ENCODE measurements at regions not wholly inside any gene's neighbourhood (a gene's known extent, or its start where the extent isn't known, plus 50 kb on each side); places are given as distances from the start of the nearest gene placed in this dataset.
"Not testable (repeated sequence)": the region's sequence is repeated elsewhere in the genome, so short reads cannot be mapped to it uniquely, and the experiment has no call there.

DNA sequence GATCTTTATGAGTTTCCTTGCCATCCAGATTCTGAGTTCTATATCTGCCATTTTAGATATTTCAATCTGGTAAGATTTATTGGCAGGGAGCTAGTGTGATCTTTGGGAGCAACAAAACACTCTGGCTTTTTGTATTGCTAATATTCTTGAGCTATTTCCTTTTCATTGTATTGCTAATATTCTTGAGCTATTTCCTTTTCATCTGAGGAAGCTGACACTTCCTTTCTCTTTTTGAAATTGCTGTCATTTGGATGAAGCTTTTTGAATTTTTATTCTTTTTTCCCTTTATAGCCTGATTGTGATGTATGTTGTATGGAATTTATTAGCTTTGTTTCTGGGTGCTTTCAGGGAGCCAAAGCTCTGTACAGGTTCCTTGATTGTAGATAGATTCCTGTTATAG is 873.5 kb upstream of the ATXN8OS start:
- no peak for TF ChIP-seq ISL1 (CRISPR knock-in tag; IDR thresholded peaks at IDR 0.05)
- TF ChIP-seq, protein P1, sequence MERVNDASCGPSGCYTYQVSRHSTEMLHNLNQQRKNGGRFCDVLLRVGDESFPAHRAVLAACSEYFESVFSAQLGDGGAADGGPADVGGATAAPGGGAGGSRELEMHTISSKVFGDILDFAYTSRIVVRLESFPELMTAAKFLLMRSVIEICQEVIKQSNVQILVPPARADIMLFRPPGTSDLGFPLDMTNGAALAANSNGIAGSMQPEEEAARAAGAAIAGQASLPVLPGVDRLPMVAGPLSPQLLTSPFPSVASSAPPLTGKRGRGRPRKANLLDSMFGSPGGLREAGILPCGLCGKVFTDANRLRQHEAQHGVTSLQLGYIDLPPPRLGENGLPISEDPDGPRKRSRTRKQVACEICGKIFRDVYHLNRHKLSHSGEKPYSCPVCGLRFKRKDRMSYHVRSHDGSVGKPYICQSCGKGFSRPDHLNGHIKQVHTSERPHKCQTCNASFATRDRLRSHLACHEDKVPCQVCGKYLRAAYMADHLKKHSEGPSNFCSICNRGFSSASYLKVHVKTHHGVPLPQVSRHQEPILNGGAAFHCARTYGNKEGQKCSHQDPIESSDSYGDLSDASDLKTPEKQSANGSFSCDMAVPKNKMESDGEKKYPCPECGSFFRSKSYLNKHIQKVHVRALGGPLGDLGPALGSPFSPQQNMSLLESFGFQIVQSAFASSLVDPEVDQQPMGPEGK (CRISPR knock-in tag; IDR thresholded peaks at IDR 0.05; ENCODE audit: borderline replicate concordance), result no peak
- no peak for TF ChIP-seq ESRRG (CRISPR knock-in tag; IDR thresholded peaks at IDR 0.05)
- TF ChIP-seq, protein P2, sequence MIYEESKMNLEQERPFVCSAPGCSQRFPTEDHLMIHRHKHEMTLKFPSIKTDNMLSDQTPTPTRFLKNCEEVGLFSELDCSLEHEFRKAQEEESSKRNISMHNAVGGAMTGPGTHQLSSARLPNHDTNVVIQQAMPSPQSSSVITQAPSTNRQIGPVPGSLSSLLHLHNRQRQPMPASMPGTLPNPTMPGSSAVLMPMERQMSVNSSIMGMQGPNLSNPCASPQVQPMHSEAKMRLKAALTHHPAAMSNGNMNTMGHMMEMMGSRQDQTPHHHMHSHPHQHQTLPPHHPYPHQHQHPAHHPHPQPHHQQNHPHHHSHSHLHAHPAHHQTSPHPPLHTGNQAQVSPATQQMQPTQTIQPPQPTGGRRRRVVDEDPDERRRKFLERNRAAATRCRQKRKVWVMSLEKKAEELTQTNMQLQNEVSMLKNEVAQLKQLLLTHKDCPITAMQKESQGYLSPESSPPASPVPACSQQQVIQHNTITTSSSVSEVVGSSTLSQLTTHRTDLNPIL (CRISPR knock-in tag; IDR thresholded peaks at IDR 0.05; ENCODE audit: low read depth), result no peak
- TF ChIP-seq, protein P3, sequence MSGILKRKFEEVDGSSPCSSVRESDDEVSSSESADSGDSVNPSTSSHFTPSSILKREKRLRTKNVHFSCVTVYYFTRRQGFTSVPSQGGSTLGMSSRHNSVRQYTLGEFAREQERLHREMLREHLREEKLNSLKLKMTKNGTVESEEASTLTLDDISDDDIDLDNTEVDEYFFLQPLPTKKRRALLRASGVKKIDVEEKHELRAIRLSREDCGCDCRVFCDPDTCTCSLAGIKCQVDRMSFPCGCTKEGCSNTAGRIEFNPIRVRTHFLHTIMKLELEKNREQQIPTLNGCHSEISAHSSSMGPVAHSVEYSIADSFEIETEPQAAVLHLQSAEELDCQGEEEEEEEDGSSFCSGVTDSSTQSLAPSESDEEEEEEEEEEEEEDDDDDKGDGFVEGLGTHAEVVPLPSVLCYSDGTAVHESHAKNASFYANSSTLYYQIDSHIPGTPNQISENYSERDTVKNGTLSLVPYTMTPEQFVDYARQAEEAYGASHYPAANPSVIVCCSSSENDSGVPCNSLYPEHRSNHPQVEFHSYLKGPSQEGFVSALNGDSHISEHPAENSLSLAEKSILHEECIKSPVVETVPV (CRISPR knock-in tag; IDR thresholded peaks at IDR 0.05), result no peak
- no peak for TF ChIP-seq OSR1 (CRISPR knock-in tag; IDR thresholded peaks at IDR 0.05)
- TF ChIP-seq ZNF565 (CRISPR knock-in tag; conservative IDR thresholded peaks at IDR 0.05; ENCODE audit: low read depth), result no peak
- no peak for TF ChIP-seq TOX (CRISPR knock-in tag; IDR thresholded peaks at IDR 0.05; ENCODE audit: borderline replicate concordance)
- no peak for ATAC-seq

DNA sequence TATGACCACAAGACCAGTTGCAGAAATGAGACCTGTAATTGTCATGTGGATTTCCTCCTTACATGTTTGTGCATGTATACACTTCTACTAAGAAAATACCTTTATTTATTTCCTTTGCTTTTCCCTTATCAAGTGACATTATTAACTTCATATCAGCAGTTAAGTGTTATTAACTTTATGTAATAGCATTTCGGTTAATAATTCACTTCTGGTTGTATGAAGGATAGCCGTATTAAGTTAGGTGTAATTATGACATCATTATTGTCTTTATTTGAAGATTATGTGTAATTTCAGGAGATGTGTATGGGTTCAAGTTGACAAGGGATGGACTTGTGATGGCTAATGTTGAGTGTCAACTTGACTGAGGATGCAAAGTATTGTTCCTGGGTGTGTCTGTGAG is 881.2 kb upstream of the ATXN8OS start:
- no peak for TF ChIP-seq ARNTL (CRISPR knock-in tag; IDR thresholded peaks at IDR 0.05; ENCODE audit: borderline replicate concordance, low read depth)
- TF ChIP-seq SNAI2 (CRISPR knock-in tag; IDR thresholded peaks at IDR 0.05), result no peak
- TF ChIP-seq ZNF8 (CRISPR knock-in tag; IDR thresholded peaks at IDR 0.05), result no peak
- no peak for TF ChIP-seq TCF4 (CRISPR knock-in tag; IDR thresholded peaks at IDR 0.05; ENCODE audit: borderline replicate concordance)
- no peak for TF ChIP-seq ZFP3 (CRISPR knock-in tag; IDR thresholded peaks at IDR 0.05)
- TF ChIP-seq, protein P4, sequence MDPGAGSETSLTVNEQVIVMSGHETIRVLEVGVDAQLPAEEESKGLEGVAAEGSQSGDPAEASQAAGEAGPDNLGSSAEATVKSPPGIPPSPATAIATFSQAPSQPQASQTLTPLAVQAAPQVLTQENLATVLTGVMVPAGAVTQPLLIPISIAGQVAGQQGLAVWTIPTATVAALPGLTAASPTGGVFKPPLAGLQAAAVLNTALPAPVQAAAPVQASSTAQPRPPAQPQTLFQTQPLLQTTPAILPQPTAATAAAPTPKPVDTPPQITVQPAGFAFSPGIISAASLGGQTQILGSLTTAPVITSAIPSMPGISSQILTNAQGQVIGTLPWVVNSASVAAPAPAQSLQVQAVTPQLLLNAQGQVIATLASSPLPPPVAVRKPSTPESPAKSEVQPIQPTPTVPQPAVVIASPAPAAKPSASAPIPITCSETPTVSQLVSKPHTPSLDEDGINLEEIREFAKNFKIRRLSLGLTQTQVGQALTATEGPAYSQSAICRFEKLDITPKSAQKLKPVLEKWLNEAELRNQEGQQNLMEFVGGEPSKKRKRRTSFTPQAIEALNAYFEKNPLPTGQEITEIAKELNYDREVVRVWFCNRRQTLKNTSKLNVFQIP (CRISPR knock-in tag; IDR thresholded peaks at IDR 0.05; ENCODE audit: borderline replicate concordance, low read depth), result no peak
- no peak for TF ChIP-seq GLIS3 (CRISPR knock-in tag; IDR thresholded peaks at IDR 0.05)
- no peak for TF ChIP-seq ZFP30 (CRISPR knock-in tag; IDR thresholded peaks at IDR 0.05)
- TF ChIP-seq ISL1 (CRISPR knock-in tag; IDR thresholded peaks at IDR 0.05), result no peak
- TF ChIP-seq ESRRG (CRISPR knock-in tag; IDR thresholded peaks at IDR 0.05), result no peak
- no peak for TF ChIP-seq ZC3H10 (CRISPR knock-in tag; IDR thresholded peaks at IDR 0.05)
- no peak for ATAC-seq

DNA sequence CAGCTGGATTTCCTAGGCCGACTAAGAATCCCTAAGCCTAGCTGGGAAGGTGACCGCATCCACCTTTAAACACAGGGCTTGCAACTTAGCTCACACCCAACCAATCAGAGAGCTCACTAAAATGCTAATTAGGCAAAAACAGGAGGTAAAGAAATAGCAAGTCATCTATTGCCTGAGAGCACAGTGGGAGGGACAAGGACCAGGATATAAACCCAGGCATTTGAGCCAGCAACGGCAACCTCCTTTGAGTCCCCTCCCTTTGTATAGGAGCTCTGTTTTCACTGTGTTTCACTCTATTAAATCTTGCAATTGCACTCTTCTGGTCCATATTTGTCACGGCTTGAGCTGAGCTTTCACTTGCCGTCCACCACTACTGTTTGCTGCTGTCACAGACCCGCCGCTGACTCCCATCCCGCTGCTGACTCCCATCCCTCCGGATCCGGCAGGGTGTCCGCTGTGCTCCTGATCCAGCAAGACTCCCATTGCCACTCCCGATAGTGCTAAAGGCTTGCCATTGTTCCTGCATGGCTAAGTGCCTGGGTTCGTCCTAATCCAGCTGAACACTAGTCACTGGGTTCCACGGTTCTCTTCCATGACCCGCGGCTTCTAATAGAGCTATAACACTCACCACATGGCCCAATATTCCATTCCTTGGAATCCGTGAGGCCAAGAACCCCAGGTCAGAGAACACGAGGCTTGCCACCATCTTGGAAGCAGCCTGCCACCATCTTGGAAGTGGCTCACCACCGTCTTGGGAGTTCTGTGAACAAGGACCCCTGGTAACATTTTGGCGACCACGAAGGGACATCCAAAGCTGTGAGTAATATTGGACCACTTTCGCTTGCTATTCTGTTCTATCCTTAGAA is 885.8 kb upstream of the ATXN8OS start:
- ATAC-seq, result not testable (repeated sequence)

DNA sequence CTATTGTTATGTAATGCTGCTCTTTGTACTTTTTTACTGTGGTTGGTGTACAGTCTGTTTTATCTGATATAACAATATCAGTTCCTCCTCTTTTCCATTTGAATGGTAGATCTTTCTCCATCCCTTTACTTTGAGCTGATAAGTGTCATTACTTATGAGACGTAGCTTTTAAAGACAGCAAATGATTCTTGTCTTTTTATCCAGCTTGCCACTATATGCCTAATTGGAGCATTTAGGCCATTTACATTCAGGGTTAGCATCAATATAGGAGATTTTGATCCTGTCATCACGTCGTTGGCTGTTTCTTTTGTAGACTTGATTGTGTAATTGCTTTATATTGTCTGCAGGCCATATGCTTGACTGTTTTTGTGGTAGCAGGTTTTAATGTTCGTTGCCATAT is 894.2 kb upstream of the ATXN8OS start:
- no peak for ATAC-seq
- TF ChIP-seq ZNF8 (CRISPR knock-in tag; IDR thresholded peaks at IDR 0.05) (no peak), ZFP30 (CRISPR knock-in tag; IDR thresholded peaks at IDR 0.05) (no peak), OSR1 (CRISPR knock-in tag; IDR thresholded peaks at IDR 0.05) (no peak), TOX (CRISPR knock-in tag; IDR thresholded peaks at IDR 0.05; ENCODE audit: borderline replicate concordance) (no peak), ARNTL (CRISPR knock-in tag; IDR thresholded peaks at IDR 0.05; ENCODE audit: borderline replicate concordance, low read depth) (no peak), GLIS3 (CRISPR knock-in tag; IDR thresholded peaks at IDR 0.05) (no peak)
- TF ChIP-seq, protein P3 (CRISPR knock-in tag; IDR thresholded peaks at IDR 0.05), result no peak
- TF ChIP-seq, protein P5, sequence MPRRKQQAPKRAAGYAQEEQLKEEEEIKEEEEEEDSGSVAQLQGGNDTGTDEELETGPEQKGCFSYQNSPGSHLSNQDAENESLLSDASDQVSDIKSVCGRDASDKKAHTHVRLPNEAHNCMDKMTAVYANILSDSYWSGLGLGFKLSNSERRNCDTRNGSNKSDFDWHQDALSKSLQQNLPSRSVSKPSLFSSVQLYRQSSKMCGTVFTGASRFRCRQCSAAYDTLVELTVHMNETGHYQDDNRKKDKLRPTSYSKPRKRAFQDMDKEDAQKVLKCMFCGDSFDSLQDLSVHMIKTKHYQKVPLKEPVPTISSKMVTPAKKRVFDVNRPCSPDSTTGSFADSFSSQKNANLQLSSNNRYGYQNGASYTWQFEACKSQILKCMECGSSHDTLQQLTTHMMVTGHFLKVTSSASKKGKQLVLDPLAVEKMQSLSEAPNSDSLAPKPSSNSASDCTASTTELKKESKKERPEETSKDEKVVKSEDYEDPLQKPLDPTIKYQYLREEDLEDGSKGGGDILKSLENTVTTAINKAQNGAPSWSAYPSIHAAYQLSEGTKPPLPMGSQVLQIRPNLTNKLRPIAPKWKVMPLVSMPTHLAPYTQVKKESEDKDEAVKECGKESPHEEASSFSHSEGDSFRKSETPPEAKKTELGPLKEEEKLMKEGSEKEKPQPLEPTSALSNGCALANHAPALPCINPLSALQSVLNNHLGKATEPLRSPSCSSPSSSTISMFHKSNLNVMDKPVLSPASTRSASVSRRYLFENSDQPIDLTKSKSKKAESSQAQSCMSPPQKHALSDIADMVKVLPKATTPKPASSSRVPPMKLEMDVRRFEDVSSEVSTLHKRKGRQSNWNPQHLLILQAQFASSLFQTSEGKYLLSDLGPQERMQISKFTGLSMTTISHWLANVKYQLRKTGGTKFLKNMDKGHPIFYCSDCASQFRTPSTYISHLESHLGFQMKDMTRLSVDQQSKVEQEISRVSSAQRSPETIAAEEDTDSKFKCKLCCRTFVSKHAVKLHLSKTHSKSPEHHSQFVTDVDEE (CRISPR knock-in tag; IDR thresholded peaks at IDR 0.05), result no peak
- TF ChIP-seq, protein P2 (CRISPR knock-in tag; IDR thresholded peaks at IDR 0.05; ENCODE audit: low read depth), result no peak
- TF ChIP-seq, protein P1 (CRISPR knock-in tag; IDR thresholded peaks at IDR 0.05; ENCODE audit: borderline replicate concordance), result no peak
